Choroid plexus epithelial cell (primary cell): ENCODE measurements at regions not wholly inside any gene's neighbourhood (a gene's known extent, or its start where the extent isn't known, plus 50 kb on each side); places are given as distances from the start of the nearest gene placed in this dataset.
"Not testable (repeated sequence)": the region's sequence is repeated elsewhere in the genome, so short reads cannot be mapped to it uniquely, and the experiment has no call there.

Experiments used
- DNase-seq: peaks from one replicate; pipeline ENCODE4 v3.0.0-alpha.2; 2010; ENCODE audit warnings: low read depth
- H3K4me3 ChIP-seq: 2 replicates; pipeline ENCODE4 v1.5.1; 2011; ENCODE audit warnings: low read depth, mild to moderate bottlenecking, control low read depth, low read length, moderate library complexity
- CTCF ChIP-seq: conservative IDR thresholded peaks from 2 replicates; pipeline ENCODE4 v1.5.1; 2011; ENCODE audit warnings: low read depth, mild to moderate bottlenecking, control low read depth, inconsistent platforms, low read length, moderate library complexity

DNA sequence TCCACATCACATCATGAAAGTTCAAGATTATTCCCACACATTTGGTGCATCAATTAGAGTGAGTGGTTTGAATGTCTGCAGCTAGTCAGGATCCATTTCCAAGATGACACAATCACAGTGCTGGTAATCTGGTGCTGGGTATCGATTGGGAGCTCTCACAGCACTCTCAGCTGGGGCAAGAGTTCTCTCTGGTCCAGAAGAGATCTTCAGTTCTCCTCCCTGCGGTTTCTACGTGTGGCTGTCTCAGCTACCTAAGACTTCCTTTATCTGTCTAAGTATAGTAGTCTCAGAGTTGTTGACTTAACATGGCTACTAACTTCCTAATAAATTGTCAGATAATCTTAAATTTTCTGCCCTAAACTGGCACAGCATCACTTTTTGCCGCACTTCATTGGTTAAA lies 358.0 kb upstream of the BRINP3 start:
- TF ChIP-seq CTCF: no peak
- DNase-seq: no peak
- H3K4me3 ChIP-seq: no peak overlapping the region

- not testable (repeated sequence) for DNase-seq, H3K4me3 ChIP-seq
Measured at GRCh38 chr1:190837200-190837599, 359.5 kb upstream of the BRINP3 start.

GRCh38 chr1:190837888-190838287 lies 360.2 kb upstream of the BRINP3 start:
- no peak overlapping the region for H3K4me3 ChIP-seq
- DNase-seq: no peak
- TF ChIP-seq CTCF: no peak

DNA sequence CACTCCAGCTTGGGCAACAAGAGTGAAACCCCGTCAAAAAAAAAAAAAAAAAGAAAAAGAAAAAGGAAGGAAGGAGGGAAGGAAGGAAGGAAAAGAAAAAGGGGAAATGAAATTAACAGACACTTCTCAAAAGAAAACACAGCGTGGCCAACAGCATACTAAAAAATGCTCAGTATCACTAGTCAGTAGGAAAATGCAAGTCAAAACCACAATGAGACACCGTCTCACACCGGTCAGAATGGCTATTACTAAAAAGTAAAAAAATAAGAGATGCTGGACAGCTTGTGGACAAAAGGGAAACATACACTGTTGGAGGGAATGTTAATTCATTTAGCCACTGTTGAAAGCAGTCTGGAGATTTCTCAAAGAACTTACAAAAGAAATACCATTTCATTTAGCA lies 369.5 kb upstream of the BRINP3 start:
- no peak for TF ChIP-seq CTCF
- no peak overlapping the region for H3K4me3 ChIP-seq
- DNase-seq: no peak

GRCh38 chr1:190849346-190849745 lies 371.7 kb upstream of the BRINP3 start:
- H3K4me3 ChIP-seq: no peak overlapping the region
- no peak for DNase-seq
- no peak for TF ChIP-seq CTCF

DNA sequence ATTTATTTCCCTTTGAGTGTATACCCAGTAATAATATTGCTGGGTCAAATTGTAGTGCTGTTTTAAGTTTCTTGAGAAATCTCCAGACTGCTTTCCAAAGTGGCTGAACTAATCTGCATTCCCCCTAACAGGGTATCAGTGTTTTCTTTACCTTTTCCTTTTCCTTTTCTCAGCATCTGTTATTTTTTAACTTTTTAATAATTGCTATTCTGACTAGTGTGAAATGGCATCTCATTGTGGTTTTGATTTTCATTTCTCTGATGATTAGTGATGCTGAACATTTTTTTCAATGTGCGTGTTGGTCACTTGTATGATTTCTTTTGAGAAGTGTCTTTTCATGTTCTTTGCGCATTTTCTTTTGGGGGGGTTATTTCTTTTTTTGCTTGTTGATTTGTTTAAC lies 374.9 kb upstream of the BRINP3 start:
- no peak for DNase-seq
- no peak overlapping the region for H3K4me3 ChIP-seq
- no peak for TF ChIP-seq CTCF

GRCh38 chr1:190858140-190858539 lies 380.5 kb upstream of the BRINP3 start:
- no peak for DNase-seq
- TF ChIP-seq CTCF: no peak
- H3K4me3 ChIP-seq: no peak overlapping the region
